VCaP (cell line): ENCODE measurements at regions not wholly inside any gene's neighbourhood (a gene's known extent, or its start where the extent isn't known, plus 50 kb on each side); places are given as distances from the start of the nearest gene placed in this dataset.
"Not testable (repeated sequence)": the region's sequence is repeated elsewhere in the genome, so short reads cannot be mapped to it uniquely, and the experiment has no call there.

Experiments used
- H3K27ac ChIP-seq: fragments of 450-650 bp; 2 replicates; pipeline ENCODE4 v1.5.1; 2017
- TF ChIP-seq, protein P1 (sequence below): fragments of 450-650 bp; conservative IDR thresholded peaks from 2 replicates; pipeline ENCODE4 v1.5.1; 2017; ENCODE audit warnings: mild to moderate bottlenecking, moderate library complexity

DNA sequence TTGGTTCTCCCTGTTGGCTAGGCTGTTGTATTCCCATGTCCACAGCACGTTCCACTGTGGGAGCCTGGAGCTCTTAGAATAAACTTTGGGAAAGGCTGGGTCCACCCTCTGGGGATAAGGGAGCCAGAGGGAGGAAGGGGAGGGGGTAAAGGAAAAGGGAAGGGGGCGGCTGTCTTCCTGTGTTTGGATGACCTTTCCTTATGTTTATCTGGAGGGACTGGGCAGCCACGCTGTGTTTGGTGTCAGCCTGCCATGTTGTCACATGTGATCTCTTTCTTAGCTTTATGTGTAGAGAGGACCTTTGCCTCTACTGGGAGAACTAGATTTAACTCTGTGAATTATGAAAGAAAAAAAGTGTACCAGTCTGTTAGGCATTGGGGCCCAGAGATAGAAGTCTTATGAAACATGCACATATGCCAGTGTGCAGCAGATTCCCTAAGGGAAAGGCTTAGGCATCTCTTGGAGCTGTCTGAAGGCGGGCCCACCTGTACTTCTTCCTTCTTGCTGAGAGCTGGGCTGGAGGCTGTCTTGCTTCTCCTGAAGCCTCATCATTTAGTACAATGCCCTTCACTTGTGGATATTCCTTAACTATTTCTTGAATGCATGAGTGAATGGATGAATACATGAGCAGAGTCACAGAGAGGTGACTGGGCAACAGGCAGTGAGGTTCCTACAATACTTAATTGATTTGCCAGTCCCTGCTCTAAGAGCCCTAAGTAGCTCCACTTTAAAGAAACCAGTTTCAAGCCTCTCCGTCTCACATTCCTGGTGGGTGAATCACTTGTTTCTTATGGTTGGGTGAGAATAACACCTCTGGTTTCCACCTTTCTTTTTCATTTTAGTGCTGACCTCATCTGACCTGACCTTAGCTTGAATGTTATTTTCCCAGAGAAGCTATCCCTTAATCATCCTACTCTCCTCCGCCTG is 62.5 kb upstream of the ARHGAP29 start:
- TF ChIP-seq, protein P1, sequence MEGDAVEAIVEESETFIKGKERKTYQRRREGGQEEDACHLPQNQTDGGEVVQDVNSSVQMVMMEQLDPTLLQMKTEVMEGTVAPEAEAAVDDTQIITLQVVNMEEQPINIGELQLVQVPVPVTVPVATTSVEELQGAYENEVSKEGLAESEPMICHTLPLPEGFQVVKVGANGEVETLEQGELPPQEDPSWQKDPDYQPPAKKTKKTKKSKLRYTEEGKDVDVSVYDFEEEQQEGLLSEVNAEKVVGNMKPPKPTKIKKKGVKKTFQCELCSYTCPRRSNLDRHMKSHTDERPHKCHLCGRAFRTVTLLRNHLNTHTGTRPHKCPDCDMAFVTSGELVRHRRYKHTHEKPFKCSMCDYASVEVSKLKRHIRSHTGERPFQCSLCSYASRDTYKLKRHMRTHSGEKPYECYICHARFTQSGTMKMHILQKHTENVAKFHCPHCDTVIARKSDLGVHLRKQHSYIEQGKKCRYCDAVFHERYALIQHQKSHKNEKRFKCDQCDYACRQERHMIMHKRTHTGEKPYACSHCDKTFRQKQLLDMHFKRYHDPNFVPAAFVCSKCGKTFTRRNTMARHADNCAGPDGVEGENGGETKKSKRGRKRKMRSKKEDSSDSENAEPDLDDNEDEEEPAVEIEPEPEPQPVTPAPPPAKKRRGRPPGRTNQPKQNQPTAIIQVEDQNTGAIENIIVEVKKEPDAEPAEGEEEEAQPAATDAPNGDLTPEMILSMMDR = no peak
- H3K27ac ChIP-seq = peak overlapping the region; percentile 68

DNA sequence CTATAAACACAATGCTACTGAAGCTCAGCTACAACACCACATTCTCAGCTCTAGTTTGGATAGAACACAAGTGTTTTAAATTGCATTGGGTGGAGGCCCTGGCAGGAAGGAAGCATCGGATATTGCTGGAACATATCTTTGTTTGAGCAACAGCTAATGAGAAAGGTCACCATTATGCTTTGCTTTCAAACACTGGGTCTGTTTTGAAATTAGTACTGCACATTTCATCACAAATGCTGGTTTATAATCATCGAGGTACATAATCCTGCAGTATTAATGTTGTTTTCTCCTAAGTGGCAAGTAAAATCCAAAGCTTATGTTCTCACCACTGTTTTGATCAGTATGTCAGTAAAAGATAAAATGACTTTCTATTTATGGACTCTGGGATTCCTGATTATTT is 61.5 kb upstream of the ARHGAP29 start:
- peak overlapping the region; percentile 68 for H3K27ac ChIP-seq

DNA sequence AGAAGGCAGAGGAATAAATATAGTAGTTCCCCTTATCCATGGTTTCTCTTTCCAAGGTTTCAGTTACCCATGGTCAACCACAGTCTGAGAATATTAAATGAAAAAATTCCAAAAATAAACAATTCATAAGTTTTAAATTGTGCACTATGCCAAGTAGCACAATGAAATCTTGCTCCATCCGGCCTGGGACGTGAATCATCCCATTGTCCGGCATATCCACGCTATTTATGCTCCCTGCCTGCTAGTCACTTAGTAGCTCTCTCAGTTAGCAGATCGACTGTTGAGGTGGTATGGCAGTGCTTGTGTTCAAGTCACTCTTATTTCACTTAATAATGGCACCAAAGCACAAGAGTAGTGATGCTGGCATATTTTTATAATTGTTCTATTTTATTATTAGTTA is 58.6 kb upstream of the ARHGAP29 start:
- TF ChIP-seq, protein P1 = no peak
- H3K27ac ChIP-seq = no peak overlapping the region

More for the DNA sequence above, 61.5 kb upstream of the ARHGAP29 start:
- TF ChIP-seq, protein P1 = no peak

DNA sequence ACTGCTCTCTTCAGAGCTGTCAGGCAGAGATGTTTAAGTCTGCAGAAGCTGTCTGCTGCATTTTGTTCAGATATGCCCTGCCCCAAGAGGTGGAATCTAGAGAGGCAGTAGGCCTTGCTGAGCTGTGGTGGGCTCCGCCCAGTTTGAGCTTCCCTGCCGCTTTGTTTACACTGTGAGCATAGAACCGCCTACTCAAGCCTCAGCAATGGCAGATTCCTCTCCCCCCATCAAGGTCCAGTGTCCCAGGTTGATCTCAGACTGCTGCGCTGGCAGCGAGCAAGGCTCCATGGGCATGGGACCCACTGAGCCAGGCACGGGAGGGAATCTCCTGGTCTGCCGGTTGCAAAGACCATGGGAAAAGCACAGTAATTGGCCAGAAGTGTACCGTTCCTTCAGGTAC is 55.6 kb upstream of the ARHGAP29 start:
- H3K27ac ChIP-seq = not testable (repeated sequence)

DNA sequence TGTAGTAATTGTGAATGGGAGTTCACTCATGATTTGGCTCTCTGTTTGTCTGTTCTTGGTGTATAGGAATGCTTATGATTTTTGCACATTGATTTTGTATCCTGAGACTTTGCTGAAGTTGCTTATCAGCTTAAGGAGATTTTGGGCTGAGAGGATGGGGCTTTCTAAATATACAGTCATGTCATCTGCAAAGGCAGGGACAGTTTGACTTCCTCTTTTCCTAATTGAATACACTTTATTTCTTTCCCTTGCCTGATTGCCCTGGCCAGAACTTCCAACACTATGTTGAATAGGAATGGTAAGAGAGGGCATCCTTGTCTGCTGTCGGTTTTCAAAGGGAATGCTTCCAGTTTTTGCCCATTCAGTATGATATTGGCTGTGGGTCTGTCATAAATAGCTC is 51.9 kb upstream of the ARHGAP29 start:
- H3K27ac ChIP-seq = not testable (repeated sequence)
